ENCODE measurements at regions not wholly inside any gene's neighbourhood (a gene's known extent, or its start where the extent isn't known, plus 50 kb on each side); places are given as distances from the start of the nearest gene placed in this dataset.

DNA sequence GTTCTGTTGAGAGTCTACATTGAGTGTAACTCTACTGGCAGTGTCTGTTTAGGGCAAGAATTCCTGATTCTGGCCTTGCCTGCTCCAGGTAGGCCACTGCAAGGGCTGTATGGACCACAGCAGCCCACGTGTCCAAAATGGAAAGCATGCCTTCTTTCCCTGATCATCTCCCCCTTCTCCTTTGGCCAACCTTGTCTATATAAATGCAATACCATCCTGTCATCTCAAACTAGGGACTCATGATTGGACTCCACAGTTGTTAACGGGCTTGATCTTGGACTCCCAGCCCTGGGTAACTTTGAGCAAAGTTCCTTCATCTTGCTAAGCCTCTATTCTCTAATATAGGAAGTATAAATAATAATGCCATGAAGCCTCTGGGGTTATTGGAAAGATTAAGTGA lies 533.6 kb downstream of the BNC2 start:
- no peaks in the 10 kb centered on the region for H3K36me3 Mint-ChIP-seq (ENCODE audit: insufficient read depth)
- no peaks in the 10 kb centered on the region for H3K9me3 Mint-ChIP-seq (ENCODE audit: low read depth)
- peaks cover 4% of the 10 kb centered on the region for H3K27me3 Mint-ChIP-seq
- no peak for DNase-seq (ENCODE audit: low spot score, unreplicated experiment)
- TF ChIP-seq, protein P1, sequence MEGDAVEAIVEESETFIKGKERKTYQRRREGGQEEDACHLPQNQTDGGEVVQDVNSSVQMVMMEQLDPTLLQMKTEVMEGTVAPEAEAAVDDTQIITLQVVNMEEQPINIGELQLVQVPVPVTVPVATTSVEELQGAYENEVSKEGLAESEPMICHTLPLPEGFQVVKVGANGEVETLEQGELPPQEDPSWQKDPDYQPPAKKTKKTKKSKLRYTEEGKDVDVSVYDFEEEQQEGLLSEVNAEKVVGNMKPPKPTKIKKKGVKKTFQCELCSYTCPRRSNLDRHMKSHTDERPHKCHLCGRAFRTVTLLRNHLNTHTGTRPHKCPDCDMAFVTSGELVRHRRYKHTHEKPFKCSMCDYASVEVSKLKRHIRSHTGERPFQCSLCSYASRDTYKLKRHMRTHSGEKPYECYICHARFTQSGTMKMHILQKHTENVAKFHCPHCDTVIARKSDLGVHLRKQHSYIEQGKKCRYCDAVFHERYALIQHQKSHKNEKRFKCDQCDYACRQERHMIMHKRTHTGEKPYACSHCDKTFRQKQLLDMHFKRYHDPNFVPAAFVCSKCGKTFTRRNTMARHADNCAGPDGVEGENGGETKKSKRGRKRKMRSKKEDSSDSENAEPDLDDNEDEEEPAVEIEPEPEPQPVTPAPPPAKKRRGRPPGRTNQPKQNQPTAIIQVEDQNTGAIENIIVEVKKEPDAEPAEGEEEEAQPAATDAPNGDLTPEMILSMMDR (IDR thresholded peaks at IDR 0.05; ENCODE audit: unreplicated experiment), result no peak
- H3K4me3 Mint-ChIP-seq (ENCODE audit: low read depth), result no peak overlapping the region
- no peaks in the 10 kb centered on the region for H3K4me1 Mint-ChIP-seq (ENCODE audit: low read depth)
- H3K27ac Mint-ChIP-seq, result no peak overlapping the region

DNA sequence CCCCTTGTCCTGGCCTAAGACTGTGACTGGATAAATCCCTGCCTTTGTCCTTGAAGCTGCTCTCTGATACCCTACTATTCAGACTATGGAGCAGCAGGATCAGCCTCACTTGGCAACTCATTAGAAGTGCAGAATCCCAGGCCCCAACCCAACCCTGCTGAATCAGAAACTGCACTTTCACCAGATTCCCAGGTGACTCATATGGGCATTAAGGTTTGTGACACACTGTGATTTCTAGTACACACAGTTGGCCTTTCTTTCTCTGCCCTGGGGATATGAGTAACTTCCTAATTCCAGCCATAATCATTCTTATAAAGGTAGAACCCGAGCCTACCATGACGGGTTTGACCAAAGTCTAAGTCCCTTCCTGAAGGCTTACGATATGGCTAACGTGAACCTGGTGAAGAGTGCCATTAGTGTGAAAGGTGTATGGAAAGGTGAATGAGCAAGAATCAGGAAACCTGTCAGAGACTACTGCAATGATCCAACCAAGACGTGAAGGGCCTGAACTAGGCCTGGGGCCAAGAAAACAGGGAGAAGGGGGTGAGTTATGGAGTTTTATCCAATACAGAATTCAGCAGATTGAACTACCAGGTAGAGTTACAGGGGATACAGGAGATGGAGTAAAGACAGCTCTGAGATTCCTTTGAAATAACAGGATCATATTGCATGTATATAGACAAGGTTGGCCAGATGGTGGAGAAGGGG lies 533.0 kb downstream of the BNC2 start:
- Mint-ChIP-seq H3K4me1 (ENCODE audit: low read depth) (no peaks in the 10 kb centered on the region), H3K27me3 (peaks cover 4% of the 10 kb centered on the region), H3K9me3 (ENCODE audit: low read depth) (no peaks in the 10 kb centered on the region), H3K4me3 (ENCODE audit: low read depth) (no peak overlapping the region), H3K27ac (no peak overlapping the region), H3K36me3 (ENCODE audit: insufficient read depth) (no peaks in the 10 kb centered on the region)
- DNase-seq (ENCODE audit: low spot score, unreplicated experiment), result no peak
- TF ChIP-seq, protein P1 (IDR thresholded peaks at IDR 0.05; ENCODE audit: unreplicated experiment), result no peak

DNA sequence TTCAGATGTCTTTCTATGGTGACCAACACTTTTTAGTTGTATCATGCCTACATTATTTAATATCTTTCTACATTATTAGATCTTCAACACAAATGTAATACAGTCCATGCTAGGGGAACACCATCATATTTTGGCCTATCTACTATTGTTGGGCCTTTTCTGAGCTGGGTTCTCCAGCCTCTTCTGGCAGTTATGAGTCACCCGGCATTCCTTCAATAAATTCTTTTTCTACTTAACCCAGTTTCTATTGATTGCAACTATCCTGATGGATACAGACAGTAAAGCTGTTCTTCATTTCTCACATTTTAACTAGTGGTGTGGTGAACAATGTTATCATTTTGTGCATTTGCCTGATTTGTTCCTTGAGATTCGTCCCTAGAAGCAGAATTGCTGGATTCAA lies 529.3 kb downstream of the BNC2 start:
- H3K9me3 Mint-ChIP-seq (ENCODE audit: low read depth), result no peaks in the 10 kb centered on the region
- H3K27ac Mint-ChIP-seq, result no peak overlapping the region
- H3K36me3 Mint-ChIP-seq (ENCODE audit: insufficient read depth), result no peaks in the 10 kb centered on the region
- no peak for DNase-seq (ENCODE audit: low spot score, unreplicated experiment)
- peaks cover 4% of the 10 kb centered on the region for H3K27me3 Mint-ChIP-seq
- TF ChIP-seq, protein P1 (IDR thresholded peaks at IDR 0.05; ENCODE audit: unreplicated experiment), result no peak
- H3K4me1 Mint-ChIP-seq (ENCODE audit: low read depth), result no peaks in the 10 kb centered on the region
- no peak overlapping the region for H3K4me3 Mint-ChIP-seq (ENCODE audit: low read depth)

DNA sequence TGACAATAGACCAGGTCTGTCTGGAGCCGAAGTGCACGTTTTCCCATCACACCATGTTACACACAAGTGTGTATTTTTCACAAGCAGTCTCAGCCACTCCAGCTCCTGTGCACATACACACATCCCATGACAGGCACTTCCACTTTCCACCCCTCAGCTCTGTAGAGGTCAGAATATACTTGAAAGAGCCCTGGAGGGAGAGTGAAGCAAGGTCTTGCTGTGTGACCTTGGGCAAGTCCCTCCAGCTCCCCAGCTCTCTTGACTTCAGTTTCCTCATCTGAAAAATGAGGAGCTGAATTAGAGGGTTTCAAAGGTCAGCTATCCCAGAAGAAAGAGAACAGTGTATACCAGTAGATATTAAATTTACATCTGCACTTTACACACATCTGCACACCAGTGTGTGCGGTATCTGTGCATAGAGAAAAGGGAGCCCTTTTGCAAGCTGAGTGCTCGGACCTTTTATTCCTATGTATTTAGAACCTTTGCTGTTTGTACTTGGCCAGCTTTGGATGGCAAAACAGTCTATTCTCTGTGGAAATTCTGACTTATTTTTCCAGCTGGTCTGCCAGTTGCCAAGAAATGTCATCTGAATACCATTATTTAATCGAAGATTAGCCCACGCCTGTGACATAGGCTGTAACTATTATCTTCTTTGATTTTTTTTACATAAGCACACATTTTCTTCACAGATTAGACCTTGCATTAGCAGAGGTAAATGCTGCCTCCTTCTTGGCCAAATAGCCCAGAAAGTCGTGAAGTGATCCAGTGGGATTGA lies 528.0 kb downstream of the BNC2 start:
- DNase-seq (ENCODE audit: low spot score, unreplicated experiment), result no peak
- no peak overlapping the region for H3K4me3 Mint-ChIP-seq (ENCODE audit: low read depth)
- no peak overlapping the region for H3K27ac Mint-ChIP-seq
- TF ChIP-seq, protein P1 (IDR thresholded peaks at IDR 0.05; ENCODE audit: unreplicated experiment), result no peak
- H3K36me3 Mint-ChIP-seq (ENCODE audit: insufficient read depth), result no peaks in the 10 kb centered on the region
- H3K4me1 Mint-ChIP-seq (ENCODE audit: low read depth), result no peaks in the 10 kb centered on the region
- H3K27me3 Mint-ChIP-seq, result peaks cover 4% of the 10 kb centered on the region
- H3K9me3 Mint-ChIP-seq (ENCODE audit: low read depth), result no peaks in the 10 kb centered on the region

DNA sequence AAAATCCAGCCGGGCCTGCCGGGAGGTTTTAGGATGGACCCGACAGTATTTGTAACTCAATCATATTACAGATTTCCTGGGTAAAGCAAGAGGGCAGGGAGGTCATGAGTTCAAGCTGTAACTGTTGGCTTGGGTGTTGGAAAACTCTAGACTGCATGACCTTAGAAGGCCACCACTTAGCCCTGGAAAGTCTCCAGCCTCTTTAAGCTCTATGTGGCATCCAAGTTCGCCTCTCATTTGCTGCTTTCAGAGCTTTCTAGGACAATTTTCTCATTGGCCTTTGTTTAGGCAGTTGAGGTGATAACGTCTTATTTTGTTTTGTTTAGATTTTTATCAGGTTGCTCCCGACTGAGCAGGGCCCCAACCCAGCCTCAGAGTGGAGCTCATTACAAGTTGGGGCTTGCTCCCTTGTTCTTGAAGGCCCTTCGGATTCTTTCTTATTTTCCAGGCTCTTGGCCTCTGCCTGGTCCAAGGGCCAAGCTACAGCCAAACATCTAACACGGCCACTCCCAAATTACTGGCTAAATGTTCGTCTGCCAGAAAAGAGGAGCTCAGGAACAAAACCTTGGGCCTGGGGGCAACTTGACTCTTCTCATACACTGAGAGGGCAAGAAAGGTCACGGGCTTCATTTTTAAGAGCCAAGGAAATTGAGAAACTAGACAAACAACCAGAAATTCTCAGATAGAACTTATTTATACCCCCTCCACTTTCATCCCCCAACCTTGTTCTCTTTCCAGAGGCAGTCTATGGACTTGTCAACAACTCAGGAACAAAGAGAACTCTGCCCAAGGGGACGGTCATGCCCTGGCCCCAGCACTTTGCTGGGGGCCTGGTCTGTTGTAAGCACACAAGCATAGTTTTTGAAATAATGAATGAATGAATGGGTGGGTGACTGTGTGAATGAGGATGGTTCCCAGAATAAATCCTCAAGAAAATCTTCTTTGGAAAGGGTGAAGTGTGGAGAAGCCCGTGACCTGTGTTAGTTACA lies 526.9 kb downstream of the BNC2 start:
- peaks cover 2% of the 10 kb centered on the region for H3K4me1 Mint-ChIP-seq (ENCODE audit: low read depth)
- no peaks in the 10 kb centered on the region for H3K36me3 Mint-ChIP-seq (ENCODE audit: insufficient read depth)
- no peak overlapping the region for H3K27ac Mint-ChIP-seq
- peaks cover 4% of the 10 kb centered on the region for H3K27me3 Mint-ChIP-seq
- TF ChIP-seq, protein P1 (IDR thresholded peaks at IDR 0.05; ENCODE audit: unreplicated experiment), result no peak
- no peak overlapping the region for H3K4me3 Mint-ChIP-seq (ENCODE audit: low read depth)
- H3K9me3 Mint-ChIP-seq (ENCODE audit: low read depth), result no peaks in the 10 kb centered on the region
- no peak for DNase-seq (ENCODE audit: low spot score, unreplicated experiment)
